Lung (tissue), 11 donors: ENCODE measurements at regions not wholly inside any gene's neighbourhood (a gene's known extent, or its start where the extent isn't known, plus 50 kb on each side); places are given as distances from the start of the nearest gene placed in this dataset.

Experiments used
- ATAC-seq: fragments of 200-7000 bp; cut with Tn5 transposase; one replicate; pipeline ENCODE4 v1.9.1; 2020; ENCODE audit warnings: moderate number of reproducible peaks; ENCODE audit not compliant: insufficient read depth, low FRiP score
- DNase-seq, 3 donors: peaks; one replicate each; pipeline ENCODE4 v3.0.0-alpha.2; 2013 to 2017
- H3K27ac ChIP-seq, 2 donors: one replicate each; pipeline ENCODE4 v1.5.1; 2013; ENCODE audit warnings: mild to moderate bottlenecking in 2 of 2, moderate library complexity in 2 of 2, control low read depth in 1 of 2, inconsistent platforms in 1 of 2, low read depth in 1 of 2, low read length in 1 of 2
- H3K27me3 ChIP-seq, 3 donors: one replicate each; pipeline ENCODE4 v1.5.1; 2013; ENCODE audit warnings: low read length in 2 of 3; ENCODE audit not compliant: control insufficient read depth in 3 of 3, insufficient read depth in 3 of 3
- H3K36me3 ChIP-seq, 4 donors: one replicate each; pipeline ENCODE4 v1.5.1; 2013; ENCODE audit warnings: low read length in 4 of 4, mild to moderate bottlenecking in 1 of 4, moderate library complexity in 1 of 4; ENCODE audit not compliant: control insufficient read depth in 4 of 4, insufficient read depth in 4 of 4
- H3K4me1 ChIP-seq, 5 donors: one replicate each; pipeline ENCODE4 v1.5.1; 2013; ENCODE audit warnings: low read length in 5 of 5, mild to moderate bottlenecking in 2 of 5, moderate library complexity in 1 of 5; ENCODE audit not compliant: control insufficient read depth in 5 of 5, insufficient read depth in 5 of 5
- H3K4me3 ChIP-seq: one replicate; pipeline ENCODE4 v1.5.1; 2013; ENCODE audit warnings: mild to moderate bottlenecking, control low read depth, moderate library complexity
- H3K9ac ChIP-seq, 2 donors: one replicate each; pipeline ENCODE4 v1.5.1; 2013; ENCODE audit warnings: low read length in 2 of 2, control low read depth in 1 of 2; ENCODE audit not compliant: insufficient read depth in 1 of 2
- H3K9me3 ChIP-seq, 4 donors: one replicate each; pipeline ENCODE4 v1.5.1; 2013; ENCODE audit warnings: low read length in 3 of 4, mild to moderate bottlenecking in 1 of 4, moderate library complexity in 1 of 4; ENCODE audit not compliant: control insufficient read depth in 4 of 4, insufficient read depth in 3 of 4
- CTCF ChIP-seq: IDR thresholded peaks from 2 replicates; pipeline ENCODE4 v1.5.1; 2012; ENCODE audit warnings: mild to moderate bottlenecking; ENCODE audit errors: control extremely low read depth, extremely low read depth
- WGBS, 2 donors: extraction: QIAGEN DNeasy Blood & Tissue Kit; methylation state at CpG; one replicate each; pipeline ENCODE4 v1.1.7; 2013; 5-methylcytosine and 5-hydroxymethylcytosine counted together
- donor health status: control.
- donor health status: control.
- donor health status: Bipolar disorder and iron deficiency.
- donor health status: healthy.
- donor health status: DM: yes; HTN: yes; CAD: no.

DNA sequence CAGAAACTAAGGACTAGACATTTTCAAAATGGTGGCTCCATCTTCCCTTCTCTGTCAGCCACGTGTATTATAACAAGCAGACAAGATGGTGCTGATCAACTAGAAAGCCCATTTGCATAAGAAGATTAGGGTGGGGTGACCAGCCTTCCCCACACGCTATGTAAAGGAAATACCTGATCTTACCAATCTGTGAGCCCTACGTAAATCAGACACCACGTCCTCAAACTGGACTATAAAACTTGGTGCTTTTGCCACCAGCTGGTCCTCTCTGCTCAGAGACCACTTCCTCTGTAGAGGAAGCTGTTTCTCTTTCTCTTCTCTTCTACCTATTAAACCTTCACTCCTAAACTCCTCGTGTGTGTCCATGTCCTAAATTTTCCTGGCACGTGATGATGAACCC is 101.1 kb upstream of the PLEKHG7 start:
- DNase-seq (no peak), ATAC-seq (no peak)
- no peak overlapping the region for H3K9ac ChIP-seq
- H3K27ac ChIP-seq, result no peak overlapping the region
- WGBS, 2 donors, result 73 to 90% methylated on average over 6 of the region's 6 CpGs
- no peak overlapping the region for H3K4me3 ChIP-seq
- peaks cover 0 to 6% (median 3%) of the 10 kb centered on the region in 4 donors for H3K9me3 ChIP-seq
- no peak for TF ChIP-seq CTCF
- H3K4me1 ChIP-seq, result peaks cover 0 to 8% (median 4%) of the 10 kb centered on the region in 5 donors
- no peaks in the 10 kb centered on the region for H3K36me3 ChIP-seq
- H3K27me3 ChIP-seq, result no peaks in the 10 kb centered on the region

GRCh38 chr12:92601176-92601575 is 101.6 kb upstream of the PLEKHG7 start:
- no peak overlapping the region for H3K27ac ChIP-seq
- H3K9me3 ChIP-seq, result peaks cover 0 to 6% (median 3%) of the 10 kb centered on the region in 4 donors
- no peaks in the 10 kb centered on the region for H3K36me3 ChIP-seq
- DNase-seq (no peak), ATAC-seq (no peak)
- H3K4me1 ChIP-seq, result peaks cover 0 to 8% (median 4%) of the 10 kb centered on the region in 5 donors
- TF ChIP-seq CTCF, result no peak
- H3K27me3 ChIP-seq, result no peaks in the 10 kb centered on the region
- no peak overlapping the region for H3K9ac ChIP-seq
- no peak overlapping the region for H3K4me3 ChIP-seq

GRCh38 chr12:92600052-92600451 is 102.7 kb upstream of the PLEKHG7 start:
- Histone ChIP-seq H3K36me3 (no peaks in the 10 kb centered on the region), H3K27ac (no peak overlapping the region), H3K4me1 (peaks cover 0 to 6% (median under 1%) of the 10 kb centered on the region in 5 donors), H3K9ac (no peak overlapping the region), H3K27me3 (no peaks in the 10 kb centered on the region), H3K9me3 (peaks cover 0 to 6% (median 3%) of the 10 kb centered on the region in 4 donors), H3K4me3 (no peak overlapping the region)
- no peak for DNase-seq
- TF ChIP-seq CTCF, result no peak
- ATAC-seq, result no peak
- WGBS, 2 donors, result 100% methylated on average over 1 of the region's 1 CpG

DNA sequence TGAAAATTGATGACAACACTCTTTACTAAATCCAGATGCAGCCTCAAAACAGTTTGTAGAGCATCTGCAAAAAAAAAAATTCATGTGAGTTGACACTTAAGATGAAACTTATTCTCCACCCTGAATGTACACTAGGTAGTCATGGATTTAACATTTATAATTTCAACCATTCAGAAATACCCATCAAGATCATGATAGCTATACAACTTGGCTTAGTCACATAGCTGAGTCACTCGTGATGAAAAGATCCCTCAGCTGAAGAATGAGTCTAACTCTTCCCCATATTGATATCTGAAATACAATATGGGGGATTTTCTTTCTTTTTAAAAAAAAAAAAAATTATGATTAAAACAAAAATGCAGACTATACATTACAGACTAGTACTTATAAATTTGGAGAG is 104.8 kb upstream of the PLEKHG7 start:
- no peak overlapping the region for H3K9ac ChIP-seq
- no peak for TF ChIP-seq CTCF
- peaks cover 0 to 6% (median 3%) of the 10 kb centered on the region in 4 donors for H3K9me3 ChIP-seq
- no peaks in the 10 kb centered on the region for H3K36me3 ChIP-seq
- no peak for ATAC-seq
- H3K4me1 ChIP-seq, result no peaks in the 10 kb centered on the region
- DNase-seq, result no peak
- H3K27ac ChIP-seq, result no peak overlapping the region
- no peaks in the 10 kb centered on the region for H3K27me3 ChIP-seq
- no peak overlapping the region for H3K4me3 ChIP-seq
- WGBS, 2 donors, result 65 to 85% methylated on average over 1 of the region's 1 CpG
